ENCODE measurements at regions not wholly inside any gene's neighbourhood (a gene's known extent, or its start where the extent isn't known, plus 50 kb on each side); places are given as distances from the start of the nearest gene placed in this dataset.

GRCh38 chr1:4963251-4963650, 308.8 kb downstream of the AJAP1 start:
- Histone ChIP-seq H4K20me1 (ENCODE audit: insufficient read depth) (no peaks in the 10 kb centered on the region), H2AFZ (ENCODE audit: low read depth, low read length) (no peak overlapping the region), H3K9me2 (ENCODE audit: insufficient read depth, low read length) (no peaks in the 10 kb centered on the region), H3K4me2 (ENCODE audit: low read length) (no peak overlapping the region), H3K9me3 (ENCODE audit: low read length) (no peaks in the 10 kb centered on the region), H3K9ac (ENCODE audit: low read length) (no peak overlapping the region), H3K4me3 (ENCODE audit: low read length) (no peak overlapping the region), H3K27ac (ENCODE audit: low read length) (no peak overlapping the region), H3F3A (ENCODE audit: insufficient read depth, low read length, poor library complexity, severe bottlenecking) (no peaks in the 10 kb centered on the region), H3K79me2 (replicated peaks; ENCODE audit: insufficient read depth, low read length) (no peaks in the 10 kb centered on the region), H3K36me3 (ENCODE audit: insufficient read depth, low read length) (no peaks in the 10 kb centered on the region), H3K27me3 (ENCODE audit: insufficient read depth, low read depth, low read length) (no peaks in the 10 kb centered on the region)
- TF ChIP-seq CTCF (IDR thresholded peaks at IDR 0.05; ENCODE audit: poor library complexity, severe bottlenecking) = no peak

- H3K4me3 ChIP-seq (ENCODE audit: low read length) = no peak overlapping the region
- H3K4me2 ChIP-seq (ENCODE audit: low read length) = no peak overlapping the region
- H3K9me3 ChIP-seq (ENCODE audit: low read length) = no peaks in the 10 kb centered on the region
- H3K27me3 ChIP-seq (ENCODE audit: insufficient read depth, low read depth, low read length) = no peaks in the 10 kb centered on the region
- H4K20me1 ChIP-seq (ENCODE audit: insufficient read depth) = no peaks in the 10 kb centered on the region
- H3K9me2 ChIP-seq (ENCODE audit: insufficient read depth, low read length) = no peaks in the 10 kb centered on the region
- H3F3A ChIP-seq (ENCODE audit: insufficient read depth, low read length, poor library complexity, severe bottlenecking) = no peaks in the 10 kb centered on the region
- TF ChIP-seq EZH2 (IDR thresholded peaks at IDR 0.05; ENCODE audit: borderline replicate concordance, insufficient read depth, low read length, poor library complexity, severe bottlenecking) = no peak
- TF ChIP-seq MXI1 (conservative IDR thresholded peaks at IDR 0.05; ENCODE audit: poor library complexity, severe bottlenecking) = no peak
- TF ChIP-seq TAF1 (IDR thresholded peaks at IDR 0.05; ENCODE audit: low read depth) = no peak
- TF ChIP-seq CTCF (IDR thresholded peaks at IDR 0.05; ENCODE audit: poor library complexity, severe bottlenecking) = no peak
- TF ChIP-seq EP300 (conservative IDR thresholded peaks at IDR 0.05; ENCODE audit: poor library complexity, severe bottlenecking) = no peak
- no peak for TF ChIP-seq POLR2AphosphoS5 (IDR thresholded peaks at IDR 0.05)
- TF ChIP-seq RAD21 (conservative IDR thresholded peaks at IDR 0.05) = no peak
- no peak for TF ChIP-seq SMC3 (conservative IDR thresholded peaks at IDR 0.05; ENCODE audit: poor library complexity)
- TF ChIP-seq REST (IDR thresholded peaks at IDR 0.05; ENCODE audit: borderline replicate concordance) = no peak
- H3K27ac ChIP-seq (ENCODE audit: low read length) = no peak overlapping the region
- H3K79me2 ChIP-seq (replicated peaks; ENCODE audit: insufficient read depth, low read length) = no peaks in the 10 kb centered on the region
- H3K36me3 ChIP-seq (ENCODE audit: insufficient read depth, low read length) = no peaks in the 10 kb centered on the region
- H2AFZ ChIP-seq (ENCODE audit: low read depth, low read length) = no peak overlapping the region
- H3K9ac ChIP-seq (ENCODE audit: low read length) = no peak overlapping the region
These were observed 308.4 kb downstream of the AJAP1 start for GRCh38 chr1:4962836-4963235.
